SK-N-SH (cell line): ENCODE measurements at regions not wholly inside any gene's neighbourhood (a gene's known extent, or its start where the extent isn't known, plus 50 kb on each side); places are given as distances from the start of the nearest gene placed in this dataset.

Source experiments
- CTCF ChIA-PET: fragments of 300-600, 350-600 bp; formaldehyde crosslinking; extraction: SDS; loops from one replicate; lab custom pipeline; 2021; lab: Yijun Ruan, JAX
- POLR2A ChIA-PET: fragments of 350-600 bp; sonication (Branson Sonifier 250); formaldehyde crosslinking; extraction: SDS; loops from one replicate; lab custom pipeline; 2020; ENCODE audit warnings: antibody characterized with exemption, inconsistent platforms; lab: Yijun Ruan, JAX
- DNase-seq: peaks from one replicate; pipeline ENCODE4 v3.0.0; 2012
- H2AFZ ChIP-seq: fragments of 200-600 bp; sonication (generic); 2 replicates; pipeline ENCODE4 v1.8.1; 2016; ENCODE audit warnings: antibody characterized with exemption, mild to moderate bottlenecking, low read depth
- H3F3A ChIP-seq: fragments of 200-600 bp; sonication (generic); replicated peaks from 2 replicates; pipeline ENCODE3; 2016; ENCODE audit warnings: antibody characterized with exemption, mild to moderate bottlenecking; ENCODE audit not compliant: insufficient read depth
- H3K27ac ChIP-seq, 2 experiments: fragments of 200-500 bp in 1 of 2; fragments of 200-600 bp in 1 of 2; sonication (Bioruptor generic) in 1 of 2; sonication (generic), shearing (Covaris generic) in 1 of 2; 2 replicates each; pipeline versions ENCODE4 v1.5.1 to v1.6.1; 2014 to 2016; ENCODE audit warnings: low read depth in 2 of 2, inconsistent platforms in 1 of 2, low read length in 1 of 2, mild to moderate bottlenecking in 1 of 2, mixed read lengths in 1 of 2
- H3K27me3 ChIP-seq: fragments of 200-600 bp; sonication (generic), shearing (Covaris generic); 2 replicates; pipeline ENCODE4 v1.6.1; 2016; ENCODE audit warnings: mixed run types; ENCODE audit not compliant: insufficient read depth
- H3K36me3 ChIP-seq, 2 experiments: fragments of 200-500 bp in 1 of 2; fragments of 200-600 bp in 1 of 2; sonication (Bioruptor generic) in 1 of 2; sonication (generic) in 1 of 2; replicated peaks in 1 of 2; 2 replicates each; pipeline versions ENCODE3 to v1.5.1; 2014 to 2016; ENCODE audit warnings: low read length in 1 of 2, mild to moderate bottlenecking in 1 of 2; ENCODE audit not compliant: insufficient read depth in 2 of 2, control insufficient read depth in 1 of 2
- H3K4me1 ChIP-seq, 2 experiments: fragments of 200-500 bp in 1 of 2; fragments of 200-600 bp in 1 of 2; sonication (Bioruptor generic) in 1 of 2; sonication (generic), shearing (Covaris generic) in 1 of 2; 2 replicates each; pipeline versions ENCODE4 v1.5.1 to v1.6.1; 2014 to 2016; ENCODE audit warnings: low read depth in 1 of 2, low read length in 1 of 2, mixed run types in 1 of 2; ENCODE audit not compliant: insufficient read depth in 2 of 2, control insufficient read depth in 1 of 2
- H3K4me2 ChIP-seq: fragments of 200-600 bp; sonication (generic), shearing (Covaris generic); 2 replicates; pipeline ENCODE4 v1.6.1; 2017; ENCODE audit warnings: mixed run types
- H3K4me3 ChIP-seq, 2 experiments: fragments of 200-500 bp in 1 of 2; fragments of 200-600 bp in 1 of 2; sonication (Bioruptor generic) in 1 of 2; sonication (generic), shearing (Covaris generic) in 1 of 2; 2 replicates each; pipeline versions ENCODE4 v1.5.1 to v1.8.1; 2014 to 2016; ENCODE audit warnings: low read depth in 2 of 2, inconsistent platforms in 1 of 2, low read length in 1 of 2, mild to moderate bottlenecking in 1 of 2, mixed read lengths in 1 of 2, moderate library complexity in 1 of 2
- H3K79me2 ChIP-seq: fragments of 200-600 bp; sonication (generic); 2 replicates; pipeline ENCODE4 v1.8.1; 2017; ENCODE audit warnings: mild to moderate bottlenecking; ENCODE audit not compliant: insufficient read depth
- H3K9ac ChIP-seq: fragments of 200-600 bp; sonication (generic); 2 replicates; pipeline ENCODE4 v1.6.1; 2017; ENCODE audit warnings: mixed run types
- H3K9me2 ChIP-seq: fragments of 200-600 bp; sonication (generic); 2 replicates; pipeline ENCODE4 v1.6.1; 2017; ENCODE audit warnings: mixed run types
- H3K9me3 ChIP-seq: fragments of 200-600 bp; sonication (generic); 2 replicates; pipeline ENCODE4 v1.6.1; 2017; ENCODE audit warnings: mixed run types, mild to moderate bottlenecking, moderate library complexity
- H4K20me1 ChIP-seq: fragments of 200-600 bp; sonication (generic); 2 replicates; pipeline ENCODE4 v1.6.1; 2017; ENCODE audit warnings: mild to moderate bottlenecking, mixed run types; ENCODE audit not compliant: insufficient read depth
- CHD2 ChIP-seq: fragments of 150-350 bp; IDR thresholded peaks from 2 replicates; pipeline ENCODE4 v1.6.1; 2018; ENCODE audit warnings: low read length; ENCODE audit not compliant: partially characterized antibody
- ELF1 ChIP-seq: IDR thresholded peaks from 2 replicates; pipeline ENCODE4 v1.4.0; 2012
- EP300 ChIP-seq, 2 experiments: IDR thresholded peaks; 2 replicates each; pipeline versions ENCODE4 v1.4.0 to v1.6.1; 2012; ENCODE audit warnings: borderline replicate concordance in 1 of 2, low read depth in 1 of 2, low read length in 1 of 2
- EZH2phosphoT487 ChIP-seq: fragments of 200-600 bp; sonication (generic); IDR thresholded peaks from 2 replicates; pipeline ENCODE4 v1.6.1; 2017; ENCODE audit warnings: low read depth, mixed run types, mild to moderate bottlenecking, antibody characterized with exemption, moderate library complexity, borderline replicate concordance
- FOXJ3 ChIP-seq: sonication (generic); formaldehyde crosslinking; IDR thresholded peaks from 2 replicates; pipeline ENCODE4 v1.5.1; 2020; ENCODE audit warnings: mild to moderate bottlenecking, missing genetic modification reagents
- FOXM1 ChIP-seq: IDR thresholded peaks from 2 replicates; pipeline ENCODE4 v1.4.0; 2012; ENCODE audit warnings: low read depth, mild to moderate bottlenecking
- GABPA ChIP-seq: IDR thresholded peaks from 2 replicates; pipeline ENCODE4 v1.4.0; 2012; ENCODE audit warnings: low read depth, mild to moderate bottlenecking
- JUND ChIP-seq: IDR thresholded peaks from 2 replicates; pipeline ENCODE4 v1.4.0; 2012
- MAX ChIP-seq: IDR thresholded peaks from 2 replicates; pipeline ENCODE4 v1.4.0; 2012; ENCODE audit warnings: low read depth
- MEF2A ChIP-seq: IDR thresholded peaks from 2 replicates; pipeline ENCODE4 v1.4.0; 2012; ENCODE audit warnings: low read depth, borderline replicate concordance
- NFIC ChIP-seq: IDR thresholded peaks from 2 replicates; pipeline ENCODE4 v1.4.0; 2012; ENCODE audit warnings: borderline replicate concordance
- RCOR1 ChIP-seq: fragments of 150-350 bp; IDR thresholded peaks from 2 replicates; pipeline ENCODE4 v1.6.1; 2017; ENCODE audit warnings: antibody characterized with exemption, low read length
- RFX5 ChIP-seq: IDR thresholded peaks from 2 replicates; pipeline ENCODE4 v1.6.1; 2012; ENCODE audit warnings: mild to moderate bottlenecking, improper control_type of control experiment, low read length
- RXRA ChIP-seq: IDR thresholded peaks from 2 replicates; pipeline ENCODE4 v1.4.0; 2012; ENCODE audit warnings: low read depth, mild to moderate bottlenecking, borderline replicate concordance
- TAF1 ChIP-seq: IDR thresholded peaks from 2 replicates; pipeline ENCODE4 v1.6.1; 2012; ENCODE audit warnings: low read depth, mild to moderate bottlenecking, low read length, moderate library complexity, borderline replicate concordance
- TCF12 ChIP-seq: IDR thresholded peaks from 2 replicates; pipeline ENCODE4 v1.4.0; 2012
- USF1 ChIP-seq: IDR thresholded peaks from 2 replicates; pipeline ENCODE4 v1.4.0; 2012; ENCODE audit warnings: low read depth, borderline replicate concordance
- YY1 ChIP-seq: IDR thresholded peaks from 2 replicates; pipeline ENCODE4 v1.4.0; 2012; ENCODE audit warnings: low read depth, mild to moderate bottlenecking
- WGBS: methylation state at CpG from one replicate; pipeline ENCODE4 v1.1.6; 2017; ENCODE audit warnings: low lambda C conversion rate; 5-methylcytosine and 5-hydroxymethylcytosine counted together

GRCh38 chr3:73143401-73143800, 81.9 kb downstream of the EBLN2 start:
- ChIA-PET POLR2A (no interaction called here), CTCF (interaction anchor here (0.7 kb wide), 1 partner anchor 49 kb away, joined by 3 read pairs; no protein-coding TSS in a partner anchor)
- Histone ChIP-seq H2AFZ (no peak overlapping the region), H3K4me1 (peaks cover 0 to 17% of the 10 kb centered on the region in 2 experiments; a peak in 2 of 4 replicates), H3K27me3 (no peaks in the 10 kb centered on the region; the same call in 1 of the 2 replicates), H3K27ac (no peak overlapping the region), H3F3A (no peaks in the 10 kb centered on the region), H3K4me3 (no peak overlapping the region), H3K9me3 (no peaks in the 10 kb centered on the region), H3K36me3 (no peaks in the 10 kb centered on the region)
- WGBS: 74% methylated on average over 4 of the region's 4 CpGs
- TF ChIP-seq EP300 (IDR thresholded peaks at IDR 0.05; ENCODE audit: borderline replicate concordance in 1 of 2, low read depth in 1 of 2, low read length in 1 of 2) (no peak), GABPA (no peak), FOXM1 (no peak), RCOR1 (no peak), NFIC (no peak), RFX5 (no peak), ELF1 (no peak), JUND (no peak), EZH2phosphoT487 (no peak), FOXJ3 (CRISPR knock-in tag) (no peak), YY1 (no peak)
- TF ChIP-seq, all 33 proteins: peak for 0
- Histone ChIP-seq H3K4me2 (no peak overlapping the region), H3K9me2 (no peaks in the 10 kb centered on the region), H3K79me2 (no peaks in the 10 kb centered on the region), H4K20me1 (no peaks in the 10 kb centered on the region), H3K9ac (no peak overlapping the region)
- no peak for DNase-seq

- H3K9ac ChIP-seq: no peak overlapping the region
- H3K27me3 ChIP-seq: no peaks in the 10 kb centered on the region; the same call in 1 of the 2 replicates
- no peaks in the 10 kb centered on the region for H4K20me1 ChIP-seq
- peaks cover 0 to 17% of the 10 kb centered on the region in 2 experiments; a peak in 2 of 4 replicates for H3K4me1 ChIP-seq
- H3K79me2 ChIP-seq: no peaks in the 10 kb centered on the region
- POLR2A ChIA-PET: no interaction called here
- H3K27ac ChIP-seq: no peak overlapping the region
- CTCF ChIA-PET: interaction anchor here (1.7 kb wide), 1 partner anchor 48 kb away, joined by 7 read pairs; no protein-coding TSS in a partner anchor
- DNase-seq: no peak
- no peaks in the 10 kb centered on the region for H3K9me2 ChIP-seq
- H2AFZ ChIP-seq: no peak overlapping the region
- H3K9me3 ChIP-seq: no peaks in the 10 kb centered on the region
- no peaks in the 10 kb centered on the region for H3F3A ChIP-seq
- no peak overlapping the region for H3K4me3 ChIP-seq
- H3K36me3 ChIP-seq: no peaks in the 10 kb centered on the region
- no peak for TF ChIP-seq RXRA
- TF ChIP-seq MEF2A: no peak
- no peak for TF ChIP-seq CHD2
- TF ChIP-seq TAF1: no peak
- TF ChIP-seq ELF1: no peak
- no peak for TF ChIP-seq RCOR1
- no peak for TF ChIP-seq MAX
- TF ChIP-seq RFX5: no peak
- no peak for TF ChIP-seq FOXJ3 (CRISPR knock-in tag)
- TF ChIP-seq TCF12: no peak
- TF ChIP-seq USF1: no peak
- H3K4me2 ChIP-seq: no peak overlapping the region
- 49% methylated on average over 4 of the region's 4 CpGs for WGBS
Observed at GRCh38 chr3:73143821-73144237, 82.4 kb downstream of the EBLN2 start.
